Kidney (tissue), 13 donors: ENCODE measurements at regions not wholly inside any gene's neighbourhood (a gene's known extent, or its start where the extent isn't known, plus 50 kb on each side); places are given as distances from the start of the nearest gene placed in this dataset.

Experiments used
- DNase-seq, 5 donors: peaks; one replicate each; pipeline ENCODE4 v3.0.0-alpha.2; 2013 to 2020
- FAIRE-seq: peaks from 2 replicates; lab custom pipeline; 2012; peaks lifted over from hg19 to GRCh38; lab: Jason Lieb, UNC
- H3K27ac ChIP-seq, 2 donors: one replicate each; pipeline ENCODE4 v1.7.0; 2013; ENCODE audit warnings: low read depth in 2 of 2, low read length in 2 of 2, inconsistent platforms in 1 of 2
- H3K27me3 ChIP-seq: one replicate; pipeline ENCODE4 v1.7.1; 2013; ENCODE audit warnings: low read length, inconsistent platforms; ENCODE audit not compliant: control insufficient read depth, insufficient read depth
- H3K36me3 ChIP-seq, 3 donors: one replicate each; pipeline versions ENCODE4 v1.7.0 to v1.7.1; 2013; ENCODE audit warnings: low read length in 3 of 3, control low read depth in 1 of 3, inconsistent platforms in 1 of 3; ENCODE audit not compliant: insufficient read depth in 3 of 3, control insufficient read depth in 2 of 3
- H3K4me1 ChIP-seq, 3 donors: one replicate each; pipeline versions ENCODE4 v1.7.0 to v1.7.1; 2013; ENCODE audit warnings: low read length in 3 of 3, inconsistent platforms in 1 of 3, low read depth in 1 of 3; ENCODE audit not compliant: control insufficient read depth in 2 of 3, insufficient read depth in 2 of 3
- H3K4me3 ChIP-seq, 3 donors: one replicate each; pipeline versions ENCODE4 v1.7.0 to v1.8.1; 2013; ENCODE audit warnings: low read length in 3 of 3, control low read depth in 1 of 3, inconsistent platforms in 1 of 3
- H3K9ac ChIP-seq, 3 donors: one replicate each; pipeline versions ENCODE4 v1.7.0 to v1.7.1; 2013; ENCODE audit warnings: low read length in 3 of 3, control low read depth in 1 of 3, inconsistent platforms in 1 of 3
- H3K9me3 ChIP-seq, 3 donors: one replicate each; pipeline versions ENCODE4 v1.7.0 to v1.7.1; 2013; ENCODE audit warnings: low read length in 3 of 3, control low read depth in 1 of 3, inconsistent platforms in 1 of 3; ENCODE audit not compliant: control insufficient read depth in 2 of 3, insufficient read depth in 1 of 3
- intact Hi-C: fragments of 100-400 bp; cut with DNase I; formaldehyde crosslinking; loops from one replicate; pipeline ENCODE4 v1.11.1; 2022
- TF ChIP-seq, protein P1 (sequence below): IDR thresholded peaks from 3 replicates; pipeline ENCODE4 v1.5.1; 2012; ENCODE audit warnings: mild to moderate bottlenecking, moderate library complexity, borderline replicate concordance; ENCODE audit not compliant: insufficient read depth; ENCODE audit errors: extremely low read depth
- donor health status: control.
- donor health status: control.
- donor health status: control.
- donor health status: control.
- donor health status: control.
- donor health status: DM: yes; HTN: yes; CAD: no.
- donor health status: Normal renal cell carcinoma (clear cell type).

DNA sequence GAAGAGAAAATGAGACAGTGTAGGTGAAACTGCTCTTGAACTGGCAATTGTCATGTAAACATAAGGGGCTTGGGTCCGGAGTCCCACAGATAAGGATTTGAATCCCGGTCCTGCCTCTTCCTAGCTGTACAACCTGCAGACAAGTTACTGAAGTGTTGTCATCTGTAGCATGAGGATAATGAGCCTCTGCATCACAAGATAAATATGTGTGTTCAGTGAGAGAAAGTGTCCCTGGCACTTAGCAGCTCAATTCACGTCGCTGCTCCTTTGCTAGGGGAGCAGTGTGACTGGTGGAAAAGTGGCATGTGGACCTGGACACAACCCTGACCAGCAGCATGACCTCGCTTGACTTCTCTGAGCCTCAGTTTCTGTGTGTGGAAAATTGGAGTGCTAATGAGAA, 73.7 kb upstream of the NECTIN1 start:
- Histone ChIP-seq H3K4me3 (no peak overlapping the region), H3K27ac (no peak overlapping the region), H3K9ac (no peak overlapping the region), H3K4me1 (no peaks in the 10 kb centered on the region), H3K36me3 (no peaks in the 10 kb centered on the region), H3K27me3 (no peaks in the 10 kb centered on the region), H3K9me3 (no peaks in the 10 kb centered on the region)
- intact Hi-C loops = no loop called here
- FAIRE-seq = no peak
- TF ChIP-seq, protein P1, sequence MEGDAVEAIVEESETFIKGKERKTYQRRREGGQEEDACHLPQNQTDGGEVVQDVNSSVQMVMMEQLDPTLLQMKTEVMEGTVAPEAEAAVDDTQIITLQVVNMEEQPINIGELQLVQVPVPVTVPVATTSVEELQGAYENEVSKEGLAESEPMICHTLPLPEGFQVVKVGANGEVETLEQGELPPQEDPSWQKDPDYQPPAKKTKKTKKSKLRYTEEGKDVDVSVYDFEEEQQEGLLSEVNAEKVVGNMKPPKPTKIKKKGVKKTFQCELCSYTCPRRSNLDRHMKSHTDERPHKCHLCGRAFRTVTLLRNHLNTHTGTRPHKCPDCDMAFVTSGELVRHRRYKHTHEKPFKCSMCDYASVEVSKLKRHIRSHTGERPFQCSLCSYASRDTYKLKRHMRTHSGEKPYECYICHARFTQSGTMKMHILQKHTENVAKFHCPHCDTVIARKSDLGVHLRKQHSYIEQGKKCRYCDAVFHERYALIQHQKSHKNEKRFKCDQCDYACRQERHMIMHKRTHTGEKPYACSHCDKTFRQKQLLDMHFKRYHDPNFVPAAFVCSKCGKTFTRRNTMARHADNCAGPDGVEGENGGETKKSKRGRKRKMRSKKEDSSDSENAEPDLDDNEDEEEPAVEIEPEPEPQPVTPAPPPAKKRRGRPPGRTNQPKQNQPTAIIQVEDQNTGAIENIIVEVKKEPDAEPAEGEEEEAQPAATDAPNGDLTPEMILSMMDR = no peak
- no peak for DNase-seq

DNA sequence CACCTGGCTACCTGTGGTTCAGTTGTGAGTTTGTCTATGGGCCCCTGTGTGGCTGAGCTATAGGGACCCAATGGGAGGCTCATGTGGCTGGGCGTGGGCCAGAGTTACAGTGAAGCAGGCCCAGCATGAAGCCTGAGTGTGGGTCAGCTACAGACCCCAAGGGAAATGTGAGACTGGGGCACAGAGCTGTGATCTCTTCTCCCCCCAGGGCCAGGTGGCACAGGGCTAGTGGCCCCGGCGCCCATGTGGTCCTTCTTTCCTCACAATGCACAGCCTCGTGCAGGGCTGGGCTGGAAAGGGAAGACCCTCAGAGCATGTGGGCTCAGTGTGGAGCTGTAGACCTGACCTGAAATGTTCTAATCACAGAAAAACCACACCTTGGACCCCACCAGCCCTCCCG, 71.6 kb upstream of the NECTIN1 start:
- no peak for FAIRE-seq
- intact Hi-C loops = no loop called here
- H3K9ac ChIP-seq = no peak overlapping the region
- H3K4me3 ChIP-seq = no peak overlapping the region
- H3K27ac ChIP-seq = no peak overlapping the region
- DNase-seq = peak in 1 of 5 donors; percentile 32
- no peaks in the 10 kb centered on the region for H3K9me3 ChIP-seq
- H3K36me3 ChIP-seq = no peaks in the 10 kb centered on the region
- no peaks in the 10 kb centered on the region for H3K4me1 ChIP-seq
- no peaks in the 10 kb centered on the region for H3K27me3 ChIP-seq
- TF ChIP-seq, protein P1 = no peak

DNA sequence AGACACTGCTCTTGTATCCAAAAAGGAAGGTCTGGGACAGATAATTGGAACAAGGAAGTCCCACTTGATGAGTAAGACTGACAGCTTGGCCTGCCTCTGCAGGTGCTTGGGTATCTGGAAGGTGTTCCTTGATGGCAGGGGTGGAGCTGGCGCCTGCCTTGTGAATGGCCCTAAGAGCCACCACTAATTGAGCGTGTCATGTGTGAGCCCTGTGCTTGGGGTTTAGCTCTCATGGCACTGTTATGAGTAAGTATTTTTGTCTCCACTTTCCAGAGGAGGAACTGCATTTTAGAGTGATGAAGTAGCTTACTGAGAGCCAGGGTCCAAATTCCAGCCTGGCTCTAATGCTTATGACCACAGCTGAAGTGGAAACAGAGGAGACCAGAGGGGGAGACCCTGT, 71.2 kb upstream of the NECTIN1 start:
- intact Hi-C loops = no loop called here
- H3K27ac ChIP-seq = no peak overlapping the region
- TF ChIP-seq, protein P1 = no peak
- no peaks in the 10 kb centered on the region for H3K27me3 ChIP-seq
- H3K4me3 ChIP-seq = no peak overlapping the region
- no peak overlapping the region for H3K9ac ChIP-seq
- H3K36me3 ChIP-seq = no peaks in the 10 kb centered on the region
- no peaks in the 10 kb centered on the region for H3K4me1 ChIP-seq
- DNase-seq (peak in 1 of 5 donors; percentile 8), FAIRE-seq (no peak)
- no peaks in the 10 kb centered on the region for H3K9me3 ChIP-seq

DNA sequence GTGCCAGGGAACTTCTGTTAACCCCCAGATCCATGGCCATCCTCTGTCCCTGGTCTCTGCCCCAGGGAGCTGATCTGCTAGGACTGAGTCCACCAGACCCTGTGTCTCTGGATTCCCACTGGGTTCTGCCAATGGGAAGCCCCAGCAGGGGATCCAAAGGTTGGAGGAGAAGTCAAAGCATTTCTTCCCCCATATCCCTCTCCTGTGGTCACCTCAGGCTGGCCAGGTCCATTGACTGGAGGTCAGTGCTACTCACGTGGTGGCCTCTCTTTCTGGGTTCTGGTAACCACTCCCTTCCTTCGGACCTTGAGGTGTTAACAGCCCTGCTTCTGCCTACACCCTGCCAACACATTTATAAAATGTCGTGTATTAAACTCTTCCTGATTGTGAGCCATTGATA, 69.7 kb upstream of the NECTIN1 start:
- no peaks in the 10 kb centered on the region for H3K27me3 ChIP-seq
- TF ChIP-seq, protein P1 = no peak
- no peak overlapping the region for H3K27ac ChIP-seq
- H3K4me3 ChIP-seq = no peak overlapping the region
- no peaks in the 10 kb centered on the region for H3K9me3 ChIP-seq
- DNase-seq (peak in 1 of 5 donors; percentile 22), FAIRE-seq (no peak)
- H3K9ac ChIP-seq = no peak overlapping the region
- intact Hi-C loops = no loop called here
- no peaks in the 10 kb centered on the region for H3K36me3 ChIP-seq
- no peaks in the 10 kb centered on the region for H3K4me1 ChIP-seq
